Fibroblast of peridontal ligament (primary cell): ENCODE measurements at regions not wholly inside any gene's neighbourhood (a gene's known extent, or its start where the extent isn't known, plus 50 kb on each side); places are given as distances from the start of the nearest gene placed in this dataset.

Experiments
- DNase-seq: peaks from one replicate; pipeline ENCODE4 v3.0.0-alpha.2; 2010; ENCODE audit errors: extremely low read depth

DNA sequence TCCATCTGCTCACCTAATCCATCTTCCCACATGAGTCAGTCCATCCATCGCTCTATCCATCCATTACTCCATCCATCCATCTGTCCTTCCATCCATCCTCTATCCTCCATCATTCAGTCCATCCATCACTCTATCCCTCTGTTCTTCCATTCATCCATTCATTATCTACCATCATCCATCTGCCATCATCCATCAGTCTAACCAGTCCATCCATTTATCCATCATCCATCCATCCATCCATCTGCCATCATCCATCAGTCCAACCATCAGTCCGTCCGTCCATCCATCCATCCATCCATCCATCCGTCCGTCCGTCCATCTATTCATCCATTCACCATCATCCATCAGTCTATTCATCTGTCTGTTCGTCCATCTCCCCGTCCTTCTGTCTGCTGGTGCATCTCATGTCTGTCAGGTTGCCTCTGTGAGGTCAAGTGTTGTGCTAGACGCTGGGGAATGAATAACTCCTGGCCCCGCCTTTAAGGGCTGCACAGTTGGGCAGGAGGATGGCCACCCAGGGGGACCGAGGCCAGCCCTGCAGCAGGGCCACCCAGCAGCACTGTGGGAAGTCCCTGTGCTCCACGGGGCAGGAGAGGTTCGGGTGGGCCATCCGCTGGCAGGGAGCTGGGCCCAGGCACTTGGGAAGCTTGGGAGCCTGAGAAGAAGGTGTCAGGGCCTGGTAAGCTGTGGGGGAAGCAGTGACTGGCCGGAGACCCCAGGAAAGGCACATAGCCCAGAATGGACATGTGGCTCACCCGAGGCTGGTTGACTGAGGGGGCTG, 137.1 kb downstream of the CTTN start:
- no peak for DNase-seq

DNA sequence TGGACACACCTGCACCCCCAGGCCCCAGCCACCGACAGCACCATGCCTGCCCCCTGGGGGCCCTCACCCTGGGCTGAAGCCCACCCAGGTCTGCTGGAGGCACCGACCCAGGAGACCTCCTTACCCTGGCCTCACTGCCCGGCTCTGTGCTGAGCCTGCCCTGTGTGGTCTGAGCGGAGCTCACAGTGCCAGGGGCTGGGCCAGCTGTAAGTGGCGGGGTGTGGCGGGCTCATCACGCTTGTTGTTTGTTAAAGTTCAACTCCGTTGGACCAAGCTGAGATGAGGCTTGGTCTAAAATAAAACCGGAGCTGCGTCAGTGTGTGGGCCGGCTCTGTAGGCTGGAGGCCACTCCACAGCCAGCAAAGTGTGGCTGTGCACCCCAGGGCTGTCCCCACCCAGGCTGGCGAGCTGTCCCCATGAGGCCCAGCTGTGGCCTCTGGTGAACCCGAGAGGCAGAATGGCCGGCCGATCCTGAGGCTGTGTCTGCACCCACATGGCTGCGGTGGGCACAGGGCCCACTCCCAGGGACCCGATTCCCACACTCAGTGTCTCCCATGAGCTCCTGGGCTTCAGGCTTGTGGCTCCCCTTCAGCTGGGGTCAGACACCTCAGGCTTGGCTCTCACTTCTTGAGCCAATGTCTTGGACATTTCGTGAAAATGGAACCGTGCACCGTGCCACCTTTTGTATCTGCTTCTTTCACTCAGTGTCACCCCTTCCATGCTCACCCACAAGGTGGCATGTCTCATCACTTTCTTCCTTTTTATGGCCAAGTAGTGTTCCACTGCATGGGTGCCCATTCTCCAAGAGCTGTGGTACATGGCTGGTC, 137.9 kb downstream of the CTTN start:
- no peak for DNase-seq

DNA sequence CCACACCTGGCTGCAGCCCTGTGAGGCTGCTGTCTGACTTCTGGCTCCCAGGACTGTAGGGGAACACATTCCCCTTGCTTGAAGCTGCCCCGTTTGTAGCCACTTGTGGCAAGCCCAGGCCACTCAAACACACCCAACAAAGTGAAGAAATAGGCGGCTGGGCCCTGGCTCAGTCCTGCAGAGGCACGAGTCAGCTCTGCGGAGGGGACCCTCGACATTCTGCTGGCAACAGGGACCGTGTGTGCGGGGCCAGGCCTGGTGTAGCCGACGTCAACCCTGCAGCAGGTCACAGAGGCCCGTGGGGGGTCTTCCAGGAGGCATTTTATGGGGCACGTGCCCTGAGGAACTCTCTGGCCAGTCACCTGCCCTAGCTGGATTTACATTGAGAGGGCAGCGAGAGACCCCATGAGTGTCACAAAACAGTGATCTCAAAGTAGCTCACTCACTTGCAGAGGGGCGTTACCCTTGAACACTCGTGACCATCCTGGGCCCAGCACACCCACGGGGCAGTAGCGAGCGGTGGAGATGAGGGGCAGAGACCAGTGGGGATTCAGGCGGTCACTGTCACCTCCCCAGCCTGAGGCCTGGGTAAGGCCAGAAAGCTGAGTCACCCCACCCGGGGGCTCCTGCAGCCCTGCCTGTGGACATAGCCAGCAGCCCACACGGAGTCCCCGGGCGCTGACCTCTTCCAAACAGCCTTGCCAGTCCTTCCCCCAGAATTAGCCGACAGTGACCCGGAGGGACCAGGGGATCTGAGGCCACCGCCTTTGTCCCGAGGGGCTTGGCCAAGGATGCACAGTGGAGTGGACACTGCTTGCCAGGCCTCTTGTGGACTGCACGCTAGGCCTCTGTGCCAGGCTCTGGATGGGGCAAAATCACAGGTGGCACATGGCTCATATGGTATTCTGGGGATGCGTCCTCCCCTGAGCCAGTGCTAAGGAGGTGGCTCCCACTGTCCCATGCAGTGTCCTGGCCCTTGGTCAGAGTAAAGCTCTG, 139.5 kb downstream of the CTTN start:
- no peak for DNase-seq

DNA sequence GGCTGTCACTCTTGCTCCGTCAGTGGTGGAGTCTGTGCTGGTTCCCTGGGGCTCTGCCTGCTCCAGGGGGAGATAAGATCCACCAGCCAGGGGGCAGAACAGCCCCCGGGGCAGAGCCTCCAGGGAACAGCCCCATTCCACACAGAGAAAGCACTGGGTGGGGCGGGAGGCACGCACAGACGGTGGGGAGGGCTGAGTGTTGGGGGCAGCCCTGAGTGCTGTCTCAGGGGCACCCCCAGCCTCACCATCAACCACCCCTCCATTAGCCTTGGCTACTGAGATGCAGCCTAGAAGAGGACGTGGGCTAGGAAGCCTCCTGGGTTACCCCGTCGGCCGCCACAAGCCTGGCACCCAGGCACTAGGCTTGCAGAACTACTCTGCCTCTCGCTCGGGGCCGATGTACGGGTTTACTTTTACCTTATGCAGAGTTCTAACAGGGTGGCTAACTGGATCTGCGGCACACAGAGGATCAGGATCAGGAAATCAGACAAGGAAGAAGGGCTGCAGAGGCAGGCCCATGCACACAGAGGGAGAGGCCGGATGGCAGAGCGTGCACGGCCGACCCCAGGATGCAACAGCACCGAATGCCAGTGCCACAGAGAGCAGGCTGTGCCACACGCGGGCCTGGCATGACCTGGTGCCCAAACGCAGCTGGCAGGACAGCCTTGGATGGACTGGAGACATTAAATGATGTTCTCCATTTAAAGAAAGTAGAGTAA, 140.5 kb downstream of the CTTN start:
- no peak for DNase-seq

DNA sequence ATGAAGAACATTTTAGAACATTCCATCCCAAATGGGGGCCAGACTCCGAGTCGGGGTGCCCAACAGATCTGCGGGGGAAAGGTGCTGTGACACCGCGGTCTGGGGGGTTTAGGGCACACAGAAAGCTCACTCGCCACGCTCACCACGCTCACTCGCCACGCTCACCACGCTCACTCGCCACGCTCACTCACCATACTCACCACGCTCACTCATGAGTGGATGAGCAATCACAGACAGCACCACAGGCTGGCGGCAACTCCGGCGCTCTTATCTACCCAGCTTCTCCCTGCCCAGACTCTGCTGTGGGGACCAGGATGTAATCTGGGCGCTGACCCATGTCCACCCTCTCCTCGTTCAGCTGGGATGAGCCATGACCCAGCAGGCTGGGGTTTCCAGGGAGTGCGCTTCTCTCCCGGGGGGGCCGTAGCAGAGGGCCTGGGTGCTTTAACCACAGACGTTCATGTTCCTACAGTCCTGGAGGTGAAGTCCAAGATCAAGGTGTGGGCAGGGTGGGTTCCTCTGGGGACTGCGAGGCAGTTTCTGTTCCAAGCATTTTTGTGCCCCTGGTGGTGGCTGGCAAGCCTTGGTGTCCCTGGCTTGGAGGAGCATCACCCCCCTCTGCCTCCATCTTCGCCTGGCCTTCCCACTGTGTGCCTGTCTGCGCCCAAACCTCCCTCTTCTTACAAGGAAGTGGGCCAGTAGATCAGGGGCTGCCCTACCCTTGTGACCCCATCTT, 141.2 kb downstream of the CTTN start:
- no peak for DNase-seq

DNA sequence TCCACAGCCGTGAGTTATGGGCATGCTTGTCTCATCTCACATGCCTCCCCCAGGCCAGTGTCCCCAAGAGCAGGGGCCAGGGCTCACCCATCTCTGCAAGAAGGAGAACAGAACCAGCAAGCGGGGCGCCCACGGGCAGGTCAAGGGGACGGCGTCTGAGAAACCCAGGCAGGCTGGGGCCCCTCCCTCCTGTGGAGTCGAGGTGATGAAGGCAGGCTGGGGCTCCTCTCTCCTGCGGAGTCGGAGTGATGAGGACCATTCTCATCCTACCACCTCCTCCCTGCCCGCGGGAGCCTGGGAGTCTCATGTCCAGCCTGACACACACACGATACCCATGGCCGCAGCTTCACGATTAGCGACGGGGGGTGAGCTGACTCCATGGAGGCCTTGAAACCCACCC, 141.9 kb downstream of the CTTN start:
- no peak for DNase-seq

DNA sequence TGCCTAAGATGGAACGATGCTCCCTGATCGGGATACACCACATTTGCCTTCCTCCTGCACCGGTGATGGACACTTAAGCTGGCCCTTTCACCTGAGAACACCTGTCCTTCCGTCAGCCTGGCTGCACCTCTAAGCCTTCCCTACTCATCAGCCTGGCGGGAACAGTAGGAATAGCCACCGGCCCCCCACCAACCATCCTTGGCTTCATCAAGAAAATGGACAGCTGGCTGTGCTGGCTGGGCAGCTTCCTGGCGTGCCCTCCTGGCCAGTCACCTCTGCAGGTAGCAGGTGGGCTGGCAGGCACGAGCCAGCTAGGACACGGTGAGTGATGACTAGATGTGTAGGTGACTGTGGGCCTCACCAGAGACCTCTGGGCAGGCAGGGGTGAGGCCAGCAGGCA, 142.8 kb downstream of the CTTN start:
- no peak for DNase-seq

DNA sequence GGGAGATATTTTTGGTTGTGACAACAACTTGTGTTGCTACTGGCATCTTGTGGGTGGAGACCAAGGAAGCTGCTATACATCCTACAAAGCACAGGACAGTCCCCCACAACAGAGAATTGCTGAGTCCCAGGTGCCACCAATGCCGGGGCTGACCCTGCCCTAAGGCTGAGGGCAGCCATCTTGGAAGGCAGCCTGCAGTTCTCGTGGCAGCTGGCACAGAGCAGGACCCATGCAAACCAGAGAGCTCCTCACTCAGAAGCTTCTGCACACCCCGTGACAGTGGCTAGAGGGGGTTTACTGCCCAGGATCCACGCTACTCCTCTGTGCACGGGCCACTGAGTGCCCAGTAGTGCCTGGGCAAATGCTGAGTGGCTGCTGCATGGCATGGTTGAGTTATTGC, 143.4 kb downstream of the CTTN start:
- no peak for DNase-seq

DNA sequence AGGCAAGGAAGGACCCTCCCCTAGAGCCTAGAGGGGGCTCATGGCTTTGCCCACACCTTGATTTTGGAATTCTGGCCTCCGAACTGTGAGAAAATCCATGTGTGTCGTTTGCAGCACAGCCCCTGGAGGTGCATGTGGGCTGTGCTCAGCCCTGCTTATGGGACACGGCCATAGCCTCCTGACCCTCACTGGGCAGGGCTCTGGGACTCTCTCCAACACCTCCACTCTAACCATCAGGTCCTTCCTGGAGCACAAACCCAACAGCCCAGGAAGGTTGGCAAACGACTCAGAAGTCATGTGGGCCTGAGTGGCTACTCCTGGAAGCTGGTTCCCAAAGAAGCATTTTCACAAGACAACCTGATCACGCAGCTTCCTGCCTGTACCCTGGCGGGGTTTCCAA, 144.1 kb downstream of the CTTN start:
- no peak for DNase-seq

DNA sequence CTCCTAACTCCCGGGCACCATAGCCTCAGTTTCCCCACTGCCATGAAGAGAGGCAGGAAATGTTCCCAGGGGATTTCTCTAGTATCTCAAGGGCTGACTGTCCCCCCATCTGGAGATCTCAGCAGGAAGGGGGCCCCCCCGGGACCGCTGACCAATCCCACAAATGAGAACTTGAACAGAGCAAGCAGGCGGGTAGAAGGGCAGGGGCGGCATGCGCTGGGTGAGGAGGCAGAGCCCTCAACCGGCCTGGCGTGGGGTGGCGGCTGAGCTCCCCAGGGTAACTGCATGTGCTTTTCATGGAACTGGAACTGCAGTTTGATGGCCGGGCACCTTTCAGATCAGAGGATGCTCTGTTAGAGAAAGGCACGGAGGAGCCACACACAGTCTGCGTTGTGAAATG, 144.5 kb downstream of the CTTN start:
- no peak for DNase-seq

DNA sequence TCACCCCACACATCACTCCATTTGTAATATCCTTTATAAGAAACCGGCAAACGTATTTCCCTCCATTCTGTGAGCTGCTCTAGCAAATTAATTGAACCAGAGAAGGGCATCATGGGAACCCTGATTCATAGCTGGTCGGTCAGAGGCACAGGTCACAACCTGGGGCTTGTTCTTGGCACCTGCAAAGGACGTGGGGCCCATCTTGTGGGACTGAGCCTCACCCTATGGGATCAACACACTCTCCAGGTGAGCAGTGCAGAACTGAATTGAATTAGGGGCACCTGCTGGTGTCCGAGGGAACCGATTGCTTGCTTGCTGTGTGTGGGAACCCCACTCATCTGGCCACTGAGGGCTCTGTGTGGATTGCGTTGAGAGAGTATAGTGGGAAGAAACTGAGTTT, 145.3 kb downstream of the CTTN start:
- DNase-seq, result no peak

DNA sequence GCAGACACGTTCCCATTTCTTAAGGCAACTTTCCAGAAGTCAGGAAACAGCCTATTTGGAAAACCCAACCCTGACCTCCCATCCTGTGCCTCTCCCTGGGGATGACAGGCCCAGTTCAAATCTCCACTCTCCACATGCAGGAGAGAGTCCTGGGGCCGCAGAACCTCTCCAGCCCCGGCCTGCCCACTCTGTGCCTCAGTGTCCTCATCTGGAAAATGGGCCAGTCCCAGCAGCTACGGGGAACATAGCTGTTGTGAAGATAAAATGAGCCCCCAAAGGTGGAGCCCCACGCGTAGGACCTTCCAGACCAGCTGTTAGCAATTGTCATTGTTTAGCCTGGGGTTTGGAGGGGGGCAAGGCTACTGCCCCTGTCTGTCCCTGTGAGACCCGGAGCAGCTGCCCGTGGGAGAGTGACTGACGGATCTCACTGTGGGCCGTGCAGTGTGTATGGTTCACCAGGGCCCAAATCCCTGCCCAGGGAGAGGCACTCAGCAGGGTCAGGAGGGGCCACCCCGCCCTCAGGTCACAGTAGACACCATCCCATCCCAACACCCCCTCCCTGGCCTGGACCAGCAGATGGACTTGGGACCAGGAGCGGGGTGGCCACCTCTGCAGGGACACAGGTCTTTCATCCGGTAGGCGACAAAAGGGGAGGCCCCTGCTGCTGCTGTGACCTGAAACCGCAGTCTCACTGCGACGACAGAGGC, 145.9 kb downstream of the CTTN start:
- no peak for DNase-seq

DNA sequence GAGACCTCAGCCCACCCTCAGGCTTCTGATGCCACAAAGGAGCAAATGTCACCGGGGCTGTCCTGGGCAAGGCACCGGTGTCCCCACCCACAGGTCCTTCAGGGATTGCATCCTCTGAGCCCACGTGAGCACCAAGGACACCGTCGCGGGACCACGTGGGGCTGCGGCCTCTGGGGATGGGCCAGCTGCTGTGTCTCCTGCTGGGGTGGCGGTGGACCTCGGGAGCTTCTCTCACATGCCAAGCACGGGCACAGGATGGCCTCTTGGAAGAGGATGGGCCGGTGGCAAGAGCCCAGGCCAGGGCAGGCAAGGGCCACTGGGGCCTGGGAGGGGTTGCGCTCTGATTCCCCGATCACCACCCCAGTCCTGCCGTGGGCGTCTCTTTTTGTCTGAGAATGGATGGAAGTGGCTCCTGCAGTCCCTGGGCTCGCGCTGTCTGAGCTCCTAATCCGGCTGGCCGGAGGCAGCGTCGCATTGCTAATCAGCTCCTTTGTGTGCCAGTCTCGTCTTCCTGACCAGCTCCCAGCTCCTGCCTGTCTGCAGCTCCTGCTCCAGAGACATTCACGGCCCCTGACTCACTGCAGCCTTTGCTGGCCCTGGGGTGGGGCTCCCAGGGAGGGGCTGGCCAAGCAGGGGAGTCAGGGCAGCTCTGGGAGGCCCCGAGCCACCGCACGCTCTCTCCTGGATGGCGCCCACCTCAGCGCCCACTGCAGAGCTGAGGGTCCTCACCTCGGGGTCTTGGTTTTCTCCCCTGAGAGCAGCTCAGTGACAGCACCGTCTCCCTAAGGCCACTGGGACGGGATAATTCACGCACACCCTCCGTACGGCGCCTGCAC, 146.7 kb downstream of the CTTN start:
- no peak for DNase-seq

DNA sequence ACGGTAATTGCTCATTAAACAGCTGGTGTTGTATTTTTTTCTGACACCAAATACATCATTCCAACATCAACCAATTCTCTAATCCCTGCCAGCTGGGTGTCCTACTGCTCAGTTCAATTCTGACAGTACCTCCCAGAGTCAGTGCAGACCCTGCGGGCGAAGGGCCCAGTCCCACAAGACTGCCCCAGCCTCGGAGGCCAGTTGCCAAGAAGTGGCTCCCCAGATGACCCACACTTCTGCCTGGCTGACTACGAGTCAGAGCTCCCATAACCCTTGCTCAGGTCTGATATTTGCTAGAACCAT, 147.2 kb downstream of the CTTN start:
- DNase-seq, result no peak

DNA sequence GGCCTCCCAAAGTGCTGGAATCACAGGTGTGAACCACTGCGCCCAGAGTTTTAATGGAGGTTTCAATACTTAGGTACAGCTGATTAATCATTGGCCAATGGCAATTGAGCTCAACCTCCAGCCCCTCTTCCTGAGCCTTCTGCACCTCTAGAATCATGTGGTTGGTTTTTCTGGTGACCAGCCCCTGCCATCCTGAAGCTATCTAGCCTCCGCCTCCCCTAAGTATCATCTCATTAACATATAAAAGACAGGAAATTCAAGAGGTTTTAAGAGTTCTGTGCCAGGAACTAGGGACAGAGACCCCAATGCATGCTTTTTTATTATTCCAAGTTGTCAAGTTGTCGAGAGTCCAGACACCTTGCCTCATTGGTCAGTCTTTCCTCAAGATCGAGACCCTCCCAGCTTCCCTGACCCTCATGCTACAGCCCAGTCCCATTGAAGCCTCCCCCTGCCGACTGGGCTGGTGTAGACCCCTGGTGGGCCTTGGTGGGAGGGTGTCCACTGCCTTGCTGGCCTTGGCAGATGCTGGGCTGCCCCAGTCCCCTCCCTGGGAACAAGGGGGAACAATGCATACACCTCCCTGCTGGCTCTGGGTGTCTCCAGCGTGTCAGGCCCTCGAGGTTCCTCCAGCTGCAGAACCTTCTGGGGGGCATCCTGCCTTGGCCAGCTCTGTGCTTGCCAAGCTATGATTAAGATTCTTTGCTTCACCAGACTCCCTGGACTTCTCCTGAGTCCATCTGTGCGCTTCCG, 148.0 kb downstream of the CTTN start:
- no peak for DNase-seq

DNA sequence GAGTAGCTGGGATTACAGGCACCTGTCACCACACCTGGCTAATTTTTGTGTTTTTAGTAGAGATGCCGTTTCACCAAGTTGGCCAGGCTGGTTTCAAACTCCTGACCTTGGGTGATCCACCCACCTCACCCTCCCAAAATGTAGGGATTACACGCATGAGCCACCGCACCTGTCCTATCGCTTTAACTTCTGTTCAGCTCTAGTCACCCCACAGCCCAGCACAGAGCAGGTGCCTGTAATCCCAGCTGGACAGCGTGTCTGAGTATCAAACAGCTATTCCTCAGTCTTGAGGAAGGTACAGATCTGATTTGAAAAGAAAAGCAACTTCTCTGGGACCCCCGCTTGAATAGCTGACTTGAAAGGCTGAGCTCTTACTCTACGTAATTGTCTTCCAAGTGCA, 149.1 kb downstream of the CTTN start:
- no peak for DNase-seq

DNA sequence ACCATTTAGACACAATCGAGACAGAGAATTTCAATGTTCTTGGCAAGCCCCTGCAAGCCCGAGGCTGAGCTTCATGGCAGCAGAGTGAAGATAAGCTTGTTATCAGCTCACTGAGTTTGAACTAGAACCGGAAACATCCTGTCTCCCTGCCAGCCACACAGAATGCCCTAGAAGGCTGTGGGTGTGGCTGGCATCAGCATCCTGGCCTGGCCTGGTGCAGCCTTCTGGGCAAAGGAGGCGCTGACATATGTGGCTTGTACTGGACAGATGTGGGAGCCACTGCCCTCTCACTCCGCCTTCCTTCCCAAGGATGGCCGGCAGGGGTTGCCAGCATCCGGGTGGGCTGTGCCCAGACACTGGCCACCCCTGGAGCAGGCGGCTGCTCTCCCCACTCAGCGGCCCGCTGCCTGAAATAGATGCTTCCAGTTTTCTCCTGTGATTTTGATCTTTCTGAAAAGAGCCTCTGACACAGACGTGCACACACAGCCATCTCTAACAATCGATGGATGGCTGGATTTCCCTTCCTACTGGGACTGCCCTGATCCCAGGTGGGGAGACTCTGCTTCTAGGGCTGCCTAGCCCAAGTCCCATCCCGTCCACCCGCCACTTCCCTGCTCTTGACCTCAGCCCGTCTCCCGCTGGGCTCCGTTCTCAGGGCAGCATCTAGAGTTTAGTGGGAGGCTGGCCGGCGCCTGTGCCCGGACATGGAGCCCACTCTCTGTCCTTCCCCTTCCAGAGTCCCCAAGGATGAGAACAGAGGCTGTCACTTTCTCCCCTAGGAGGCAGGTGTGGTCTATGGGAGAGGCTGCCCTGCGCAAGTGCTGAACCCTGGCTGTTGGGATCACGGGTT, 149.7 kb downstream of the CTTN start:
- DNase-seq, result no peak

DNA sequence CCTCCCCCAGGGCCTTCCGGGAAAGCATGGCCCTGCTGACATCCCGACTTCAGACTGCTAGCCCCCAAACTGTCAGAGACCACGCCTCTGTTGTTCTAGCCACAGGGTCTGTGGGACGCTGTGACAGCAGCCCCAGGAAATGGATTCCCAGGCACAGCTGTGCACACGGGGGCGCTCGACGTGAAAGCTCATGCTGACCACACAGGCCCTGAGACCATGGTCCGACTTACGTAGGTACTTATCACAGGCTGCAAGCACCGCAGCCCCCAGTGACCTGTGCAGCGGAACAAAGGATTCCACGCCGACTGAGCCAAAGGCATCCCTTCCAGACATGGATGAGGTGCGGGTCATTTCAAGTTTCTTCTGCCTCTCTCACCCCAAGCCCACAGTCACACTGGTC, 150.6 kb downstream of the CTTN start:
- no peak for DNase-seq
